HG02798 (cell line): ENCODE measurements at regions not wholly inside any gene's neighbourhood (a gene's known extent, or its start where the extent isn't known, plus 50 kb on each side); places are given as distances from the start of the nearest gene placed in this dataset.
"Not testable (repeated sequence)": the region's sequence is repeated elsewhere in the genome, so short reads cannot be mapped to it uniquely, and the experiment has no call there.

ENCODE experiments used
- ATAC-seq: cut with Tn5 transposase; IDR thresholded peaks from one replicate; pipeline ENCODE4 v1.9.1; 2021; ENCODE audit warnings: mild to moderate bottlenecking; ENCODE audit not compliant: unreplicated experiment, poor library complexity

- not testable (repeated sequence) for ATAC-seq
Observed at GRCh38 chr5:86566030-86566429, 51.7 kb upstream of the COX7C start.
